ENCODE measurements at regions not wholly inside any gene's neighbourhood (a gene's known extent, or its start where the extent isn't known, plus 50 kb on each side); places are given as distances from the start of the nearest gene placed in this dataset.

DNA sequence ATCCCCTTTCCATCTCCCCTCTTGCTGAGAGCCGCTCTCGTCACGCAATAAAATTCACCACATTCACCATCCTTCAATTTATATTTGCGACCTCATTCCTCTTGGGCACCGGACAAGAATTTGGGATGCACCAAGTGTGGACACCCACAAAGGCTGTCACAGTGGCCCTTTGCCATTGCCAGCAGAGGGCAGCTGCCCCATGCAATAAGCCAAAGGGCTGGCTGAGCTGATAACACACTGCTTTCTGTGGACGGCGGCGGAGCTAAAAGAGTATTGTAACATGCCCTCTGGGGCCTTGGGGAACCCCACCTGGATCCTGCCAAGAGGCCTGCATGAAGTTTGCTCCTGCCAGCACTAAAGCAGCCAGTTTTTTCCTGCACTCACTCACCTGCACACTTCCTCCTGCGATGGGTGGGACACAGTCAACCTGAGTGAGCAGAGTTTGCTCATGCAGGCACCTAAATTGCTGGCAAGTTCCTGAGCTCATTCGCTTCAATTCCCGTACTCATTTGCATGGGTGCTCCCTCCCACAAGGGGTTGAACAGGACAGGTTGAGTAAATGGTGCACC, 792.3 kb upstream of the ADAMTS5 start:
- TF ChIP-seq CTCF (conservative IDR thresholded peaks at IDR 0.05 in 1 of 2, IDR thresholded peaks at IDR 0.05 in 1 of 2; ENCODE audit: extremely low read depth in 1 of 2, insufficient read depth in 1 of 2, low read depth in 1 of 2, low read length in 2 of 2), result peak; percentile 23 to 61
- TF ChIP-seq EZH2 (IDR thresholded peaks at IDR 0.05; ENCODE audit: borderline replicate concordance, low read length), result no peak
